ENCODE measurements at regions not wholly inside any gene's neighbourhood (a gene's known extent, or its start where the extent isn't known, plus 50 kb on each side); places are given as distances from the start of the nearest gene placed in this dataset.
A peak's percentile ranks its signal among the peaks of the same experiment; 100 is the strongest.

GRCh38 chr11:122337704-122338103 is 221.7 kb upstream of the BLID start:
- H3K27ac ChIP-seq (ENCODE audit: low read depth, low read length) = no peak overlapping the region
- CTCF ChIA-PET (ENCODE audit: partially characterized antibody) = no interaction called here
- DNase-seq = no peak
- Mint-ChIP-seq H3K4me1 (no peaks in the 10 kb centered on the region), H3K27me3 (peaks cover 0 to 3% of the 10 kb centered on the region in 2 donors), H3K27ac (no peak overlapping the region), H3K9me3 (peaks cover 0 to 5% (median 1%) of the 10 kb centered on the region in 8 donors), H3K4me3 (no peak overlapping the region), H3K36me3 (no peaks in the 10 kb centered on the region)
- no peaks in the 10 kb centered on the region for H3K9me3 ChIP-seq (ENCODE audit: control insufficient read depth in 1 of 2, low read length in 2 of 2)
- H3K4me1 ChIP-seq (ENCODE audit: insufficient read depth, low read length) = no peaks in the 10 kb centered on the region
- intact Hi-C loops (cut with micrococcal nuclease) = no loop called here
- H3K4me3 ChIP-seq (ENCODE audit: low read length in 2 of 2) = no peak overlapping the region
- H3K36me3 ChIP-seq (ENCODE audit: insufficient read depth, low read length) = no peaks in the 10 kb centered on the region
- H3K27me3 ChIP-seq (ENCODE audit: insufficient read depth, low read length) = no peaks in the 10 kb centered on the region
- POLR2A ChIA-PET (ENCODE audit: partially characterized antibody) = no interaction called here

- H3K4me3 Mint-ChIP-seq = no peak overlapping the region
- peaks cover 0 to 3% (median under 1%) of the 10 kb centered on the region in 8 donors for H3K9me3 Mint-ChIP-seq
Observed at GRCh38 chr11:122337241-122337640, 221.2 kb upstream of the BLID start.

GRCh38 chr11:122336706-122337105 is 220.7 kb upstream of the BLID start:
- peak in 1 of 5 donors; percentile 27 for DNase-seq
- H3K4me1 Mint-ChIP-seq = no peaks in the 10 kb centered on the region
- H3K4me3 ChIP-seq (ENCODE audit: low read length in 2 of 2) = no peak overlapping the region
- ChIA-PET POLR2A (ENCODE audit: partially characterized antibody) (no interaction called here), CTCF (ENCODE audit: partially characterized antibody) (no interaction called here)
- H3K27me3 Mint-ChIP-seq = peaks cover 0 to 3% of the 10 kb centered on the region in 2 donors
- H3K4me1 ChIP-seq (ENCODE audit: insufficient read depth, low read length) = no peaks in the 10 kb centered on the region
- no peak overlapping the region for H3K4me3 Mint-ChIP-seq
- H3K36me3 ChIP-seq (ENCODE audit: insufficient read depth, low read length) = no peaks in the 10 kb centered on the region
- H3K27me3 ChIP-seq (ENCODE audit: insufficient read depth, low read length) = no peaks in the 10 kb centered on the region
- H3K27ac ChIP-seq (ENCODE audit: low read depth, low read length) = no peak overlapping the region
- no peaks in the 10 kb centered on the region for H3K9me3 ChIP-seq (ENCODE audit: control insufficient read depth in 1 of 2, low read length in 2 of 2)
- no peaks in the 10 kb centered on the region for H3K36me3 Mint-ChIP-seq
- H3K9me3 Mint-ChIP-seq = peaks cover 0 to 2% (median 0%) of the 10 kb centered on the region in 8 donors
- intact Hi-C loops (cut with micrococcal nuclease) = no loop called here
- no peak overlapping the region for H3K27ac Mint-ChIP-seq

More at GRCh38 chr11:122337241-122337640, 221.2 kb upstream of the BLID start:
- H3K4me3 ChIP-seq (ENCODE audit: low read length in 2 of 2) = no peak overlapping the region
- no peak overlapping the region for H3K27ac Mint-ChIP-seq
- H3K4me1 Mint-ChIP-seq = no peaks in the 10 kb centered on the region
- no peak for DNase-seq
- H3K27me3 ChIP-seq (ENCODE audit: insufficient read depth, low read length) = no peaks in the 10 kb centered on the region
- no peaks in the 10 kb centered on the region for H3K9me3 ChIP-seq (ENCODE audit: control insufficient read depth in 1 of 2, low read length in 2 of 2)
- no peaks in the 10 kb centered on the region for H3K36me3 Mint-ChIP-seq
- H3K4me1 ChIP-seq (ENCODE audit: insufficient read depth, low read length) = no peaks in the 10 kb centered on the region
- intact Hi-C loops (cut with micrococcal nuclease) = no loop called here
- ChIA-PET POLR2A (ENCODE audit: partially characterized antibody) (no interaction called here), CTCF (ENCODE audit: partially characterized antibody) (no interaction called here)
- H3K36me3 ChIP-seq (ENCODE audit: insufficient read depth, low read length) = no peaks in the 10 kb centered on the region
- no peak overlapping the region for H3K27ac ChIP-seq (ENCODE audit: low read depth, low read length)
- H3K27me3 Mint-ChIP-seq = peaks cover 0 to 3% of the 10 kb centered on the region in 2 donors

GRCh38 chr11:122334546-122335339 is 218.7 kb upstream of the BLID start:
- no peaks in the 10 kb centered on the region for H3K9me3 ChIP-seq (ENCODE audit: control insufficient read depth in 1 of 2, low read length in 2 of 2)
- no peaks in the 10 kb centered on the region for H3K27me3 ChIP-seq (ENCODE audit: insufficient read depth, low read length)
- Mint-ChIP-seq H3K4me3 (no peak overlapping the region), H3K36me3 (no peaks in the 10 kb centered on the region), H3K27me3 (peaks cover 0 to 3% of the 10 kb centered on the region in 2 donors), H3K27ac (no peak overlapping the region), H3K4me1 (no peaks in the 10 kb centered on the region), H3K9me3 (no peaks in the 10 kb centered on the region)
- ChIA-PET CTCF (ENCODE audit: partially characterized antibody) (interaction anchor here (0.8 kb wide), 1 partner anchor 112 kb away, joined by 3 read pairs; no protein-coding TSS in a partner anchor), POLR2A (ENCODE audit: partially characterized antibody) (no interaction called here)
- DNase-seq = no peak
- no peaks in the 10 kb centered on the region for H3K36me3 ChIP-seq (ENCODE audit: insufficient read depth, low read length)
- intact Hi-C loops (cut with micrococcal nuclease) = no loop called here
- H3K4me1 ChIP-seq (ENCODE audit: insufficient read depth, low read length) = no peaks in the 10 kb centered on the region
- H3K27ac ChIP-seq (ENCODE audit: low read depth, low read length) = no peak overlapping the region
- H3K4me3 ChIP-seq (ENCODE audit: low read length in 2 of 2) = no peak overlapping the region

GRCh38 chr11:122333467-122333866 is 217.5 kb upstream of the BLID start:
- no peaks in the 10 kb centered on the region for H3K4me1 Mint-ChIP-seq
- H3K27ac Mint-ChIP-seq = no peak overlapping the region
- H3K4me3 Mint-ChIP-seq = no peak overlapping the region
- Histone ChIP-seq H3K36me3 (ENCODE audit: insufficient read depth, low read length) (no peaks in the 10 kb centered on the region), H3K4me1 (ENCODE audit: insufficient read depth, low read length) (no peaks in the 10 kb centered on the region), H3K27me3 (ENCODE audit: insufficient read depth, low read length) (no peaks in the 10 kb centered on the region), H3K27ac (ENCODE audit: low read depth, low read length) (no peak overlapping the region), H3K4me3 (ENCODE audit: low read length in 2 of 2) (no peak overlapping the region), H3K9me3 (ENCODE audit: control insufficient read depth in 1 of 2, low read length in 2 of 2) (no peaks in the 10 kb centered on the region)
- peaks cover 0 to 3% of the 10 kb centered on the region in 2 donors for H3K27me3 Mint-ChIP-seq
- H3K36me3 Mint-ChIP-seq = no peaks in the 10 kb centered on the region
- H3K9me3 Mint-ChIP-seq = no peaks in the 10 kb centered on the region
- DNase-seq = no peak
- ChIA-PET CTCF (ENCODE audit: partially characterized antibody) (no interaction called here), POLR2A (ENCODE audit: partially characterized antibody) (no interaction called here)
- intact Hi-C loops (cut with micrococcal nuclease) = no loop called here

- no peaks in the 10 kb centered on the region for H3K9me3 Mint-ChIP-seq
- H3K27ac Mint-ChIP-seq = no peak overlapping the region
- H3K4me3 Mint-ChIP-seq = no peak overlapping the region
- H3K27ac ChIP-seq (ENCODE audit: low read depth, low read length) = no peak overlapping the region
- intact Hi-C loops (cut with micrococcal nuclease) = no loop called here
- H3K27me3 Mint-ChIP-seq = peaks cover 0 to 3% of the 10 kb centered on the region in 2 donors
- no peaks in the 10 kb centered on the region for H3K36me3 Mint-ChIP-seq
- no peaks in the 10 kb centered on the region for H3K27me3 ChIP-seq (ENCODE audit: insufficient read depth, low read length)
- no peaks in the 10 kb centered on the region for H3K4me1 ChIP-seq (ENCODE audit: insufficient read depth, low read length)
- no peak for DNase-seq
- ChIA-PET CTCF (ENCODE audit: partially characterized antibody) (no interaction called here), POLR2A (ENCODE audit: partially characterized antibody) (no interaction called here)
- H3K4me3 ChIP-seq (ENCODE audit: low read length in 2 of 2) = no peak overlapping the region
- no peaks in the 10 kb centered on the region for H3K9me3 ChIP-seq (ENCODE audit: control insufficient read depth in 1 of 2, low read length in 2 of 2)
- no peaks in the 10 kb centered on the region for H3K36me3 ChIP-seq (ENCODE audit: insufficient read depth, low read length)
- H3K4me1 Mint-ChIP-seq = no peaks in the 10 kb centered on the region
Observed at GRCh38 chr11:122331079-122331478, 215.1 kb upstream of the BLID start.

GRCh38 chr11:122330279-122330965 is 214.4 kb upstream of the BLID start:
- Mint-ChIP-seq H3K4me1 (no peaks in the 10 kb centered on the region), H3K36me3 (no peaks in the 10 kb centered on the region), H3K27ac (no peak overlapping the region), H3K27me3 (peaks cover 0 to 3% of the 10 kb centered on the region in 2 donors), H3K4me3 (no peak overlapping the region), H3K9me3 (no peaks in the 10 kb centered on the region)
- H3K9me3 ChIP-seq (ENCODE audit: control insufficient read depth in 1 of 2, low read length in 2 of 2) = no peaks in the 10 kb centered on the region
- no peak overlapping the region for H3K4me3 ChIP-seq (ENCODE audit: low read length in 2 of 2)
- no peaks in the 10 kb centered on the region for H3K36me3 ChIP-seq (ENCODE audit: insufficient read depth, low read length)
- ChIA-PET CTCF (ENCODE audit: partially characterized antibody) (no interaction called here), POLR2A (ENCODE audit: partially characterized antibody) (no interaction called here)
- DNase-seq = no peak
- H3K27ac ChIP-seq (ENCODE audit: low read depth, low read length) = no peak overlapping the region
- no peaks in the 10 kb centered on the region for H3K4me1 ChIP-seq (ENCODE audit: insufficient read depth, low read length)
- intact Hi-C loops (cut with micrococcal nuclease) = no loop called here
- H3K27me3 ChIP-seq (ENCODE audit: insufficient read depth, low read length) = no peaks in the 10 kb centered on the region
